ENCODE measurements at regions not wholly inside any gene's neighbourhood (a gene's known extent, or its start where the extent isn't known, plus 50 kb on each side); places are given as distances from the start of the nearest gene placed in this dataset.

DNA sequence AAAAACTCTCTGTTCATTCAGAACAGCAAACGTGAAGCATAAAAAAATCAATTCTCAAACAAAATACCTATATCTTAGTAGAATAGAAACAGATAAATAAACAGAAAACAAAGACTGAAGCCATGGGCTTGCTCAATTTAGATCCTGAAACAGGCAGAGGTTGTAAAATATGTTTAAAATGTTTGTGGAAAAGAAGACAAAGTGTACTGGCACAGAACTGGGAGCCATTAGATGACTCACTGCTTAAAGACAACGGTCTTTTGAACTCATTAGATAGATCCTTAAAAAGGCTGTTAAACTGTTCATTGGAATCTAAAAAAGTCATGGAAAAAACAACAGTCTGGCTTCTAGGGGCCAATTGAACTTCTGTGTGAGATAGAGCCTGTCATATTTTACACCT lies 247.0 kb upstream of the NDST4 start:
- 68% methylated on average over 2 of the region's 2 CpGs for WGBS

DNA sequence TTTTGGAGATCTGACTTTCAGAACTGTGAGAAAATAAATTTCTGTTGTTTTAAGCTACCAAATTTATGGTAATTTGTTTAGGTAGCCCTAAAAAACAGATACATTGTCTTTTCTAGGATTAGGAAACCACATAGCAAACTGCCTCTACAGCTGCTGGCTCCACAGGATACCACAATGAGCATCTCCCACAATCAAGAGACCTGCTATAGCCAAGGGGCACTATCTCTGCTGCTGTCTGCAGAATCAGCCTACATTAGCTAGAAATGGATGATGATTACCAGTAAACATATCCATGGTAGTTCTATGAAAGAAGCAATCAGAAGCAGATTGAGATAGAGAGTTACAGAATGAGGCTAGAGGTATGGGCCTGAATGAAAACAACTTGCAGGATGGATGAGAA lies 244.4 kb upstream of the NDST4 start:
- H3K9me3 ChIP-seq, result peaks cover 0 to 21% (median 9%) of the 10 kb centered on the region in 4 donors
- no peak for DNase-seq (ENCODE audit: extremely low spot score)

More for the DNA sequence above, 247.0 kb upstream of the NDST4 start:
- intact Hi-C loops (cut with DNase I), result no loop called here
- H3K9me3 ChIP-seq, result peaks cover 0 to under 1% (median 0%) of the 10 kb centered on the region in 4 donors
- no peaks in the 10 kb centered on the region for H3K4me1 ChIP-seq
- H3K36me3 ChIP-seq, result no peaks in the 10 kb centered on the region
- H3K27me3 ChIP-seq, result no peaks in the 10 kb centered on the region
- no peak for DNase-seq (ENCODE audit: extremely low spot score)
- H3K27ac ChIP-seq (replicated peaks in 1 of 4), result no peak overlapping the region
- no peak for TF ChIP-seq EP300 (IDR thresholded peaks at IDR 0.05)
- no peak for TF ChIP-seq POLR2A (IDR thresholded peaks at IDR 0.05; ENCODE audit: low read depth)
- no peak for TF ChIP-seq POLR2AphosphoS5 (IDR thresholded peaks at IDR 0.05)
- TF ChIP-seq, protein P1, sequence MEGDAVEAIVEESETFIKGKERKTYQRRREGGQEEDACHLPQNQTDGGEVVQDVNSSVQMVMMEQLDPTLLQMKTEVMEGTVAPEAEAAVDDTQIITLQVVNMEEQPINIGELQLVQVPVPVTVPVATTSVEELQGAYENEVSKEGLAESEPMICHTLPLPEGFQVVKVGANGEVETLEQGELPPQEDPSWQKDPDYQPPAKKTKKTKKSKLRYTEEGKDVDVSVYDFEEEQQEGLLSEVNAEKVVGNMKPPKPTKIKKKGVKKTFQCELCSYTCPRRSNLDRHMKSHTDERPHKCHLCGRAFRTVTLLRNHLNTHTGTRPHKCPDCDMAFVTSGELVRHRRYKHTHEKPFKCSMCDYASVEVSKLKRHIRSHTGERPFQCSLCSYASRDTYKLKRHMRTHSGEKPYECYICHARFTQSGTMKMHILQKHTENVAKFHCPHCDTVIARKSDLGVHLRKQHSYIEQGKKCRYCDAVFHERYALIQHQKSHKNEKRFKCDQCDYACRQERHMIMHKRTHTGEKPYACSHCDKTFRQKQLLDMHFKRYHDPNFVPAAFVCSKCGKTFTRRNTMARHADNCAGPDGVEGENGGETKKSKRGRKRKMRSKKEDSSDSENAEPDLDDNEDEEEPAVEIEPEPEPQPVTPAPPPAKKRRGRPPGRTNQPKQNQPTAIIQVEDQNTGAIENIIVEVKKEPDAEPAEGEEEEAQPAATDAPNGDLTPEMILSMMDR (IDR thresholded peaks at IDR 0.05), result no peak
- H3K4me3 ChIP-seq, result no peak overlapping the region

DNA sequence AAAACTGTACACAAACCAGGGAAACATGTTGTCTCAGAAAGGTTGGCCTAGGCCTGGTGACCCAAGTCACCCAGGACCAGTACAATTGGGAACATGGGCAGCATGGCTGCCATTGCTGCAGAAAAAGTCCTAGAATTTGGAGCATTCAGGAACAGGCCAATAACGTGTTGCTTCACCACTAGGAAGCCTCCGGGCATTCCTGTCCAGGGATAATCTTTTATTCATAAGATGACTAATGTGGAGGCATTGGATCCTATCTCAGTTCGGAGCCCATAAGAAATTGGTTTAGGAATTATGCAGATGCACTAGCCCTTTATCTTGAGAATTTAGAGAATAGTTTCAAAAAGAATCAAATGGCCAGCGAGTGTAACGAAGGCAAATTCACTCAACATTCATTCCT lies 242.8 kb upstream of the NDST4 start:
- no peaks in the 10 kb centered on the region for H3K27me3 ChIP-seq
- H3K9me3 ChIP-seq, result peaks cover 0 to 21% (median 11%) of the 10 kb centered on the region in 4 donors
- TF ChIP-seq POLR2A (IDR thresholded peaks at IDR 0.05; ENCODE audit: low read depth) (no peak), POLR2AphosphoS5 (IDR thresholded peaks at IDR 0.05) (no peak), EP300 (IDR thresholded peaks at IDR 0.05) (no peak)
- TF ChIP-seq, protein P1 (IDR thresholded peaks at IDR 0.05), result no peak
- H3K36me3 ChIP-seq, result no peaks in the 10 kb centered on the region
- H3K4me1 ChIP-seq, result no peaks in the 10 kb centered on the region
- no peak overlapping the region for H3K27ac ChIP-seq (replicated peaks in 1 of 4)
- DNase-seq (ENCODE audit: extremely low spot score), result no peak
- intact Hi-C loops (cut with DNase I), result no loop called here
- 87% methylated on average over 5 of the region's 5 CpGs for WGBS
- no peak overlapping the region for H3K4me3 ChIP-seq

More for the DNA sequence above, 244.4 kb upstream of the NDST4 start:
- Histone ChIP-seq H3K4me1 (no peaks in the 10 kb centered on the region), H3K27ac (replicated peaks in 1 of 4) (no peak overlapping the region), H3K36me3 (no peaks in the 10 kb centered on the region), H3K4me3 (no peak overlapping the region), H3K27me3 (no peaks in the 10 kb centered on the region)
- TF ChIP-seq, protein P1 (IDR thresholded peaks at IDR 0.05), result no peak
- no peak for TF ChIP-seq POLR2AphosphoS5 (IDR thresholded peaks at IDR 0.05)
- TF ChIP-seq EP300 (IDR thresholded peaks at IDR 0.05), result no peak
- intact Hi-C loops (cut with DNase I), result no loop called here

DNA sequence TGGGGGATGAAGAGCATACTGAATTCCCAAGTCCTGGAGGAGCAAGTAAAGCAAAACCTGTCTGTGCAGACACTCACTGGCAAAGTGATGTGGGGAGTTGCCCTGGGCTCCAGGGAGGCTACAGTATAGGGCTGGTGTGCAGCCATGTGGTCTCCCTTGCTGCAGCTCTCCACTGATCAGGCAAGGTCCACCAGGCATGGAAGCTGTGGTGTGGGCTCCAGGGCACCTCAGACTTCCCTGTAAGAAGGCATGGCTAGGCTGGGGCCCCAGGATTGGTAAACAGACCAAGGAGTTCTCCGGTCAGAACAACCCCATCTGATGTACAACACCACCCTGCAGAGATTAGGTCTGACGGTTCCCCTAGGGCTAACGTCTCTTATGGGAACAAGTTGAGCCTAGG lies 241.9 kb upstream of the NDST4 start:
- Histone ChIP-seq H3K27ac (replicated peaks in 1 of 4) (no peak overlapping the region), H3K4me3 (no peak overlapping the region)
- 83% methylated on average over 3 of the region's 3 CpGs for WGBS

DNA sequence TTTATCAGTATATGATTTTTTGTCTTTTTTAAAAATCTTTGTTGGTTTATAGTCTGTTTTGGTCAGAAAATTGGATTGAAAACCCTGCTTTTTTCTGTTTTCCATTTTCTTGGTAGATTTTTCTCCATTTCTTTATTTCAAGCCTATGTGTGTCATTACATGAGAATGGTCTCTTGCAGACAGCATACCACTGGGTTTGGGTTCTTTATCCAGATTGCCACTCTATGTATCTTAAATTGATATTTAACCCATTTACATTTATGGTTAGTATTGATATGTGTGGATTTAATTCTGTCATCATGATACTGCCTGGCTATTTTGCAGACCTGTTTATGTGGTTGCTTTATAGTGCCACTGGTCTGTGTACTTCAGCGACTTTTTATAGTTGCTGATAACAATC lies 239.9 kb upstream of the NDST4 start:
- WGBS, result 95% methylated on average over 1 of the region's 1 CpG
- Histone ChIP-seq H3K27ac (replicated peaks in 1 of 4) (no peak overlapping the region), H3K4me1 (no peaks in the 10 kb centered on the region), H3K9me3 (peaks cover 0 to 21% (median 11%) of the 10 kb centered on the region in 4 donors), H3K36me3 (no peaks in the 10 kb centered on the region), H3K27me3 (no peaks in the 10 kb centered on the region), H3K4me3 (no peak overlapping the region)
- TF ChIP-seq, protein P1 (IDR thresholded peaks at IDR 0.05), result no peak
- TF ChIP-seq EP300 (IDR thresholded peaks at IDR 0.05), result no peak
- no peak for TF ChIP-seq POLR2A (IDR thresholded peaks at IDR 0.05; ENCODE audit: low read depth)
- no peak for TF ChIP-seq POLR2AphosphoS5 (IDR thresholded peaks at IDR 0.05)
- DNase-seq (ENCODE audit: extremely low spot score), result no peak
- intact Hi-C loops (cut with DNase I), result no loop called here

More for the DNA sequence above, 241.9 kb upstream of the NDST4 start:
- intact Hi-C loops (cut with DNase I), result no loop called here
- peaks cover 0 to 21% (median 11%) of the 10 kb centered on the region in 4 donors for H3K9me3 ChIP-seq
- DNase-seq (ENCODE audit: extremely low spot score), result no peak
- no peaks in the 10 kb centered on the region for H3K4me1 ChIP-seq
- TF ChIP-seq POLR2AphosphoS5 (IDR thresholded peaks at IDR 0.05), result no peak
- H3K27me3 ChIP-seq, result no peaks in the 10 kb centered on the region
- H3K36me3 ChIP-seq, result no peaks in the 10 kb centered on the region

All from esophagus muscularis mucosa (tissue), 4 donors.